ENCODE measurements at regions not wholly inside any gene's neighbourhood (a gene's known extent, or its start where the extent isn't known, plus 50 kb on each side); places are given as distances from the start of the nearest gene placed in this dataset.
"Not testable (repeated sequence)": the region's sequence is repeated elsewhere in the genome, so short reads cannot be mapped to it uniquely, and the experiment has no call there.

DNA sequence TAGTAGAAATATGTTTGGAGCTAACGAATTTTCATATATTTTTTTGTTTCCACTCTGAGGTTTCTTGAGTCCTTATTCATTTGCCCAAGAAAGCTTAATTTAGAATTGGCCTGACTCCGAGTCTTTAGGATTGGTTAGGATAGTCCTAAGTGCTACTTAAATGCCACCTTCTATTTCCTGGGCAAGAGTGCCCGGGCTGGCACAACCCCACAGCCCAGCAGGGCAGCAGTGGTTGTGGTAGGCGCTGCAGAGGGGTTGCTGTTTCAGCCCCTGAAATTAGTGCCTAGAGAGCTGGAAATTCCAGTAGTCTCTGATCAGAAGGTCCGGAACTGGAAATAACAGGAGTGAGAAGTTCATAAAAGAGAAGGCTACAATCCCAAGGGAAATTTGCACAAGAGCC, 139.4 kb upstream of the TENT5A start:
- Histone ChIP-seq H3K4me2 (no peak overlapping the region), H3K4me3 (no peak overlapping the region), H4K20me1 (ENCODE audit: low read depth) (no peaks in the 10 kb centered on the region), H3K4me1 (peaks cover 8% of the 10 kb centered on the region), H3K36me3 (no peaks in the 10 kb centered on the region), H3K27me3 (no peaks in the 10 kb centered on the region), H3K27ac (no peak overlapping the region), H3K9me3 (ENCODE audit: low read depth) (no peaks in the 10 kb centered on the region), H3K9ac (no peak overlapping the region), H2AFZ (replicated peaks) (no peak overlapping the region), H3F3A (ENCODE audit: low read depth) (no peaks in the 10 kb centered on the region), H3K79me2 (ENCODE audit: low read depth) (no peaks in the 10 kb centered on the region)
- H3K4me1 Mint-ChIP-seq, result peaks cover 6% of the 10 kb centered on the region
- TF ChIP-seq EZH2phosphoT487 (IDR thresholded peaks at IDR 0.05), result no peak
- TF ChIP-seq EZH2 (IDR thresholded peaks at IDR 0.05), result no peak
- TF ChIP-seq, protein P1, sequence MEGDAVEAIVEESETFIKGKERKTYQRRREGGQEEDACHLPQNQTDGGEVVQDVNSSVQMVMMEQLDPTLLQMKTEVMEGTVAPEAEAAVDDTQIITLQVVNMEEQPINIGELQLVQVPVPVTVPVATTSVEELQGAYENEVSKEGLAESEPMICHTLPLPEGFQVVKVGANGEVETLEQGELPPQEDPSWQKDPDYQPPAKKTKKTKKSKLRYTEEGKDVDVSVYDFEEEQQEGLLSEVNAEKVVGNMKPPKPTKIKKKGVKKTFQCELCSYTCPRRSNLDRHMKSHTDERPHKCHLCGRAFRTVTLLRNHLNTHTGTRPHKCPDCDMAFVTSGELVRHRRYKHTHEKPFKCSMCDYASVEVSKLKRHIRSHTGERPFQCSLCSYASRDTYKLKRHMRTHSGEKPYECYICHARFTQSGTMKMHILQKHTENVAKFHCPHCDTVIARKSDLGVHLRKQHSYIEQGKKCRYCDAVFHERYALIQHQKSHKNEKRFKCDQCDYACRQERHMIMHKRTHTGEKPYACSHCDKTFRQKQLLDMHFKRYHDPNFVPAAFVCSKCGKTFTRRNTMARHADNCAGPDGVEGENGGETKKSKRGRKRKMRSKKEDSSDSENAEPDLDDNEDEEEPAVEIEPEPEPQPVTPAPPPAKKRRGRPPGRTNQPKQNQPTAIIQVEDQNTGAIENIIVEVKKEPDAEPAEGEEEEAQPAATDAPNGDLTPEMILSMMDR (IDR thresholded peaks at IDR 0.05), result no peak
- no peak overlapping the region for H3K4me3 Mint-ChIP-seq
- no peaks in the 10 kb centered on the region for H3K9me3 Mint-ChIP-seq
- DNase-seq (ENCODE audit: low spot score), result no peak
- H3K27me3 Mint-ChIP-seq (ENCODE audit: insufficient read depth, low read depth), result no peaks in the 10 kb centered on the region
- H3K27ac Mint-ChIP-seq, result no peak overlapping the region
- H3K36me3 Mint-ChIP-seq, result no peaks in the 10 kb centered on the region

DNA sequence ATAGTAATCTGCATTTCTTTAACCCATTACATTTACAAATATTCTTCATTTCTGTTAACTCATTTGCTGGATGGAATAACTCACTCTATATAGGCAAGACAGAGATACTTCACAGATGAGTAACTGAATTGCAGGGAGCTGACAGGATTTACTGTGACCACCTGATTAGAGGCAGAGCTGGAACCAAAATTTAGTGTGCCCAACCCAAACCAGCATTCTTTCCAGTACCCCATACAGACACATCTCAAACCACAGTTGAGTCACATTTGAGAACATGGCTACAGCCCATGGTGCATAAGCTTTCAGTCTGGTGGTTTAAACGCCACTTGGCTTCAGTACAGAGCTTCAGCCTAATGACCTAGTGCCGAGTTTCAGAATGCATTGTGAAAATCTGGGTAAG, 138.4 kb upstream of the TENT5A start:
- Mint-ChIP-seq H3K4me1 (no peaks in the 10 kb centered on the region), H3K27ac (no peak overlapping the region), H3K4me3 (no peak overlapping the region), H3K36me3 (no peaks in the 10 kb centered on the region), H3K9me3 (no peaks in the 10 kb centered on the region), H3K27me3 (ENCODE audit: insufficient read depth, low read depth) (no peaks in the 10 kb centered on the region)
- Histone ChIP-seq H3F3A (ENCODE audit: low read depth) (no peaks in the 10 kb centered on the region), H3K4me2 (no peak overlapping the region), H3K79me2 (ENCODE audit: low read depth) (no peaks in the 10 kb centered on the region), H3K9me3 (ENCODE audit: low read depth) (no peaks in the 10 kb centered on the region), H3K36me3 (no peaks in the 10 kb centered on the region), H3K4me3 (no peak overlapping the region), H2AFZ (replicated peaks) (no peak overlapping the region), H3K27me3 (no peaks in the 10 kb centered on the region), H3K9ac (no peak overlapping the region), H3K27ac (no peak overlapping the region), H4K20me1 (ENCODE audit: low read depth) (no peaks in the 10 kb centered on the region), H3K4me1 (peaks cover 8% of the 10 kb centered on the region)
- DNase-seq (ENCODE audit: low spot score), result no peak
- TF ChIP-seq EZH2 (IDR thresholded peaks at IDR 0.05), result no peak
- no peak for TF ChIP-seq EZH2phosphoT487 (IDR thresholded peaks at IDR 0.05)
- TF ChIP-seq, protein P1 (IDR thresholded peaks at IDR 0.05), result no peak

DNA sequence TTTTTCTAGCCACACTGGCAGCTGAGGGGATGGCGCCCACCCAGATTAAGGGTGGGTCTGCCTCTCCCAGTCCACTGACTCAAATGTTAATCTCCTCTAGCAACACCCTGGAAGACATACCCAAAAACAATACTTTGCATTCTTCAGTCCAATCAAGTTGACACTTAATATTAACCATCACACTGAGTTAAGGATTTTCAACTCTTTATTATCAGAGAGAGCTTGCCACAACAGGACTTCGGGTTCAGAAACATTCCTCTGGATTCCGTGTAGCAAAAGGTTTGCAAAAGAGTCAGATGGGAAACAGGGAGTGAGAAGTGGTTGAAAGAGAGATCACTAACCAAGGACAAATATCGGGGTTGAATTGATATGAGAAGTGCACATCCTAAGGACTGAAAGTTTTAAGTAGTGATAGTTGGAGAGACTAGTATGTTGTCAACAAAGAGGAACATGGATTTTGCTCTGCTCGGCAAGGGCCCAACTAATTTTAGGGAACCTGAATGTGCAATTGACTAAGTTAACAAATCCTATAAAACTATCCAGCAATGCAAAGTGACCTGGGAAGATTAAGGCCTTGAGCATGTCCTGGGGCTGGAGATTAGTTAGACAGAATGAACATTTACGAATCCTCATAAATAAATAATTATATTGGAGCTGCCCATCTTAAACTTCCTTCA, 137.0 kb upstream of the TENT5A start:
- Mint-ChIP-seq H3K36me3 (no peaks in the 10 kb centered on the region), H3K9me3 (no peaks in the 10 kb centered on the region), H3K27ac (no peak overlapping the region), H3K27me3 (ENCODE audit: insufficient read depth, low read depth) (no peaks in the 10 kb centered on the region), H3K4me1 (no peaks in the 10 kb centered on the region), H3K4me3 (no peak overlapping the region)
- Histone ChIP-seq H2AFZ (replicated peaks) (no peak overlapping the region), H3K9ac (no peak overlapping the region), H3K27me3 (no peaks in the 10 kb centered on the region), H3F3A (ENCODE audit: low read depth) (no peaks in the 10 kb centered on the region), H3K4me1 (no peaks in the 10 kb centered on the region), H3K79me2 (ENCODE audit: low read depth) (no peaks in the 10 kb centered on the region), H3K36me3 (no peaks in the 10 kb centered on the region), H3K9me3 (ENCODE audit: low read depth) (no peaks in the 10 kb centered on the region), H3K4me3 (no peak overlapping the region), H3K4me2 (no peak overlapping the region), H3K27ac (no peak overlapping the region), H4K20me1 (ENCODE audit: low read depth) (no peaks in the 10 kb centered on the region)
- TF ChIP-seq EZH2 (IDR thresholded peaks at IDR 0.05) (no peak), EZH2phosphoT487 (IDR thresholded peaks at IDR 0.05) (no peak)
- TF ChIP-seq, protein P1 (IDR thresholded peaks at IDR 0.05), result no peak
- DNase-seq (ENCODE audit: low spot score), result no peak

DNA sequence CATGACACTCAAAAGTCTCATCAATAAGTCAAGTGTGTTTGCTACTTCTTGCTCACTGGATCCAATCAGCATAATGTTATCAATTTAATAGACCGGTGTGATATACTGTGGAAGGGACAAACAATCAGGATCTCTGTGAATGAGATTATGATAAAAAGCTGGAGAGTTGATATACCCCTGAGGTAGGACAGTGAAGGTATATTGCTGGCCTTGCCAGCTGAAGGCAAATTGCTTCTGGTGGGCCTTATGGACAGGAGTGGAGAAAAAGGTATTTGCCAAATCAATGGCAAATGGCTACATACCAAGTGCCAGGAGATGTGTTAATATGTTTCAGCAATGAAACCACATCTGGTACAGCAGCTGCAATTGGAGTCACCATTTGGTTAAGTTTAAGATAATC, 134.4 kb upstream of the TENT5A start:
- H3K27ac ChIP-seq; H3K27me3 Mint-ChIP-seq (ENCODE audit: insufficient read depth, low read depth); H3F3A ChIP-seq (ENCODE audit: low read depth); H3K4me2 ChIP-seq; H3K4me1 Mint-ChIP-seq; H3K27ac Mint-ChIP-seq; H3K79me2 ChIP-seq (ENCODE audit: low read depth); H3K27me3 ChIP-seq; H2AFZ ChIP-seq (replicated peaks); H3K36me3 Mint-ChIP-seq; H4K20me1 ChIP-seq (ENCODE audit: low read depth); H3K9me3 Mint-ChIP-seq; H3K4me1 ChIP-seq; H3K4me3 Mint-ChIP-seq; H3K36me3 ChIP-seq; DNase-seq (ENCODE audit: low spot score); H3K9ac ChIP-seq; H3K9me3 ChIP-seq (ENCODE audit: low read depth); H3K4me3 ChIP-seq: not testable (repeated sequence)

All from neural progenitor cell (in vitro differentiated cells).